ENCODE measurements at regions not wholly inside any gene's neighbourhood (a gene's known extent, or its start where the extent isn't known, plus 50 kb on each side); places are given as distances from the start of the nearest gene placed in this dataset.

GRCh38 chr7:72462311-72462710 is 50.2 kb upstream of the CALN1 start:
- no peak for TF ChIP-seq CTCF (IDR thresholded peaks at IDR 0.05; ENCODE audit: low read depth, low read length)
- no peaks in the 10 kb centered on the region for H3K9me3 ChIP-seq
- no peak for DNase-seq
- H3K4me1 ChIP-seq, result no peaks in the 10 kb centered on the region
- no peaks in the 10 kb centered on the region for H3K27me3 ChIP-seq
- H3K36me3 ChIP-seq, result no peaks in the 10 kb centered on the region
- H3K4me3 ChIP-seq (ENCODE audit: low read depth, low read length), result no peak overlapping the region
